GM12878 (cell line): ENCODE measurements at regions not wholly inside any gene's neighbourhood (a gene's known extent, or its start where the extent isn't known, plus 50 kb on each side); places are given as distances from the start of the nearest gene placed in this dataset.

Experiments
- ATAC-seq: fragments of 200-7000 bp; cut with Tn5 transposase; 3 replicates; pipeline ENCODE4 v1.9.1; 2020; ENCODE audit warnings: mild to moderate bottlenecking, moderate library complexity
- BruUV-seq: library from RNA; stranded (reverse); fragments of 400-500 nt; replicated peaks from 2 replicates; lab custom pipeline; 2021; lab: Mats Ljungman, UMichigan
- CTCF ChIA-PET: fragments of 300-600 bp; sonication (Branson Sonifier 250); formaldehyde crosslinking; extraction: SDS; loops from one replicate; lab custom pipeline; 2021; ENCODE audit warnings: inconsistent platforms; lab: Yijun Ruan, JAX
- POLR2A ChIA-PET: fragments of 350-600 bp; formaldehyde crosslinking; extraction: SDS; loops from one replicate; lab custom pipeline; 2021; ENCODE audit warnings: inconsistent platforms; lab: Charles Lee
- RAD21 ChIA-PET: fragments of 300-600 bp; sonication (Branson Sonifier 250); formaldehyde crosslinking; loops from one replicate; lab custom pipeline; 2023; ENCODE audit warnings: antibody characterized with exemption; ENCODE audit not compliant: unreplicated experiment; lab: Charles Lee
- SMC1A ChIA-PET: fragments of 300-600 bp; sonication (Branson Sonifier 250); formaldehyde crosslinking; loops from one replicate; lab custom pipeline; 2023; ENCODE audit not compliant: unreplicated experiment, uncharacterized antibody; lab: Charles Lee
- DNase-seq: peaks from one replicate; pipeline ENCODE4 v3.0.0-alpha.2; 2011; ENCODE audit warnings: low read depth, low spot score
- FAIRE-seq: peaks from 3 replicates; lab custom pipeline; 2011; peaks lifted over from hg19 to GRCh38; lab: Jason Lieb, UNC
- H2AFZ ChIP-seq: 2 replicates; pipeline ENCODE4 v1.6.0; 2011; ENCODE audit warnings: low read depth, low read length, control low read depth; ENCODE audit not compliant: control insufficient read depth
- H3K27ac ChIP-seq: 2 replicates; pipeline ENCODE4 v1.5.1; 2011; ENCODE audit warnings: control low read depth; ENCODE audit not compliant: control insufficient read depth, insufficient read depth
- H3K27me3 ChIP-seq, 2 experiments: replicated peaks in 1 of 2; 2 replicates each; pipeline versions ENCODE4 v1.6.0 to v1.6.1; 2011; ENCODE audit warnings: low read length in 1 of 2; ENCODE audit not compliant: control insufficient read depth in 2 of 2, insufficient read depth in 2 of 2
- H3K36me3 ChIP-seq, 2 experiments: 2 replicates each; pipeline ENCODE4 v1.5.1; 2011; ENCODE audit warnings: low read length in 1 of 2; ENCODE audit not compliant: control insufficient read depth in 2 of 2, insufficient read depth in 2 of 2
- H3K4me1 ChIP-seq: 2 replicates; pipeline ENCODE4 v1.6.1; 2011; ENCODE audit warnings: mild to moderate bottlenecking, low read length, moderate library complexity, mixed read lengths; ENCODE audit not compliant: control insufficient read depth, insufficient read depth
- H3K4me2 ChIP-seq: 2 replicates; pipeline ENCODE4 v1.6.0; 2011; ENCODE audit warnings: control low read depth; ENCODE audit not compliant: control insufficient read depth, insufficient read depth
- H3K4me3 ChIP-seq: fragments of 200-600 bp; sonication (generic); 2 replicates; pipeline ENCODE4 v1.5.1; 2016
- H3K79me2 ChIP-seq: 2 replicates; pipeline ENCODE4 v1.6.0; 2011; ENCODE audit warnings: low read length; ENCODE audit not compliant: control insufficient read depth, insufficient read depth
- H3K9ac ChIP-seq: 2 replicates; pipeline ENCODE4 v1.8.0; 2011; ENCODE audit warnings: low read length, control low read depth, mixed read lengths; ENCODE audit not compliant: control insufficient read depth, insufficient read depth
- H3K9me3 ChIP-seq: replicated peaks from 3 replicates; pipeline ENCODE4 v1.5.1; 2011; ENCODE audit warnings: mild to moderate bottlenecking, low read length; ENCODE audit not compliant: control insufficient read depth, insufficient read depth
- H4K20me1 ChIP-seq: 2 replicates; pipeline ENCODE4 v1.6.0; 2011; ENCODE audit not compliant: control insufficient read depth, insufficient read depth
- GATAD2B ChIP-seq: fragments of 450-650 bp; conservative IDR thresholded peaks from 2 replicates; pipeline ENCODE4 v1.6.1; 2017; ENCODE audit warnings: low read depth, mild to moderate bottlenecking, moderate library complexity
- SUPT20H ChIP-seq: IDR thresholded peaks from 2 replicates; pipeline ENCODE4 v1.6.1; 2011; ENCODE audit warnings: low read depth, mild to moderate bottlenecking, low read length, moderate library complexity, borderline replicate concordance; ENCODE audit not compliant: control insufficient read depth
- TAF1 ChIP-seq: IDR thresholded peaks from 2 replicates; pipeline ENCODE4 v1.6.1; 2011; ENCODE audit warnings: mild to moderate bottlenecking, low read depth, low read length, borderline replicate concordance
- USF1 ChIP-seq: IDR thresholded peaks from 2 replicates; pipeline ENCODE4 v1.6.1; 2011; ENCODE audit warnings: borderline replicate concordance, low read depth, mild to moderate bottlenecking, moderate library complexity, mixed read lengths, low read length; ENCODE audit not compliant: insufficient read depth; ENCODE audit errors: extremely low read length
- ZBTB33 ChIP-seq: fragments of 450-650 bp; IDR thresholded peaks from 2 replicates; pipeline ENCODE4 v1.6.1; 2017; ENCODE audit warnings: mild to moderate bottlenecking
- ZSCAN29 ChIP-seq: fragments of 450-650 bp; IDR thresholded peaks from 2 replicates; pipeline ENCODE4 v1.6.1; 2017; ENCODE audit warnings: mild to moderate bottlenecking, moderate library complexity
- WGBS: methylation state at CpG from one replicate; pipeline ENCODE4 v1.1.6; 2016; ENCODE audit warnings: low lambda C conversion rate; ENCODE audit not compliant: insufficient replicate concordance, insufficient coverage; ENCODE audit errors: missing lambda C conversion rate; 5-methylcytosine and 5-hydroxymethylcytosine counted together
- in situ Hi-C: fragments of 300-500 bp; cut with MboI; formaldehyde crosslinking; loops from 9 replicates; pipeline ENCODE4 v1.14.3; 2018; ENCODE audit warnings: mixed read lengths
- intact Hi-C: fragments of 100-400 bp; cut with micrococcal nuclease; formaldehyde crosslinking; loops from one replicate; pipeline ENCODE4 v1.14.2; 2022; ENCODE audit not compliant: unreplicated experiment
- TF ChIP-seq, protein P1 (sequence below): fragments of 450-650 bp; IDR thresholded peaks from 2 replicates; pipeline ENCODE4 v1.6.1; 2017; ENCODE audit warnings: mild to moderate bottlenecking, moderate library complexity
- TF ChIP-seq, protein P2 (sequence below): IDR thresholded peaks from 2 replicates; pipeline ENCODE4 v1.6.1; 2012; ENCODE audit warnings: improper control_type of control experiment, low read depth, low read length; ENCODE audit not compliant: insufficient replicate concordance
- TF ChIP-seq, protein P3 (sequence below), 3 experiments: IDR thresholded peaks in 2 of 3; conservative IDR thresholded peaks in 1 of 3; 2 replicates each; pipeline ENCODE4 v1.5.1; 2011; ENCODE audit warnings: low read depth in 3 of 3, low read length in 3 of 3, mild to moderate bottlenecking in 3 of 3, control low read depth in 2 of 3, moderate library complexity in 2 of 3, inconsistent platforms in 1 of 3, mixed read lengths in 1 of 3; ENCODE audit not compliant: control insufficient read depth in 2 of 3, insufficient read depth in 1 of 3; ENCODE audit errors: extremely low read depth in 1 of 3

GRCh38 chr14:62592877-62593276, 452.4 kb downstream of the KCNH5 start:
- in situ Hi-C loops: no loop called here
- ChIA-PET RAD21 (no interaction called here), SMC1A (no interaction called here), CTCF (no interaction called here), POLR2A (no interaction called here)
- no peak overlapping the region for H3K4me2 ChIP-seq
- intact Hi-C loops: no loop called here
- H3K27me3 ChIP-seq: no peaks in the 10 kb centered on the region
- H3K4me3 ChIP-seq: no peak overlapping the region
- BruUV-seq: no TSS peak
- no peak for ATAC-seq
- no peaks in the 10 kb centered on the region for H3K79me2 ChIP-seq
- no peak for FAIRE-seq
- 80% methylated on average over 1 of the region's 1 CpG for WGBS
- H3K9me3 ChIP-seq: no peaks in the 10 kb centered on the region
- no peak for DNase-seq
- H4K20me1 ChIP-seq: no peaks in the 10 kb centered on the region
- no peaks in the 10 kb centered on the region for H3K4me1 ChIP-seq
- no peaks in the 10 kb centered on the region for H3K36me3 ChIP-seq
- no peak overlapping the region for H3K27ac ChIP-seq
- no peak overlapping the region for H2AFZ ChIP-seq
- no peak overlapping the region for H3K9ac ChIP-seq
- TF ChIP-seq ZSCAN29: no peak
- no peak for TF ChIP-seq SUPT20H
- TF ChIP-seq, protein P1, sequence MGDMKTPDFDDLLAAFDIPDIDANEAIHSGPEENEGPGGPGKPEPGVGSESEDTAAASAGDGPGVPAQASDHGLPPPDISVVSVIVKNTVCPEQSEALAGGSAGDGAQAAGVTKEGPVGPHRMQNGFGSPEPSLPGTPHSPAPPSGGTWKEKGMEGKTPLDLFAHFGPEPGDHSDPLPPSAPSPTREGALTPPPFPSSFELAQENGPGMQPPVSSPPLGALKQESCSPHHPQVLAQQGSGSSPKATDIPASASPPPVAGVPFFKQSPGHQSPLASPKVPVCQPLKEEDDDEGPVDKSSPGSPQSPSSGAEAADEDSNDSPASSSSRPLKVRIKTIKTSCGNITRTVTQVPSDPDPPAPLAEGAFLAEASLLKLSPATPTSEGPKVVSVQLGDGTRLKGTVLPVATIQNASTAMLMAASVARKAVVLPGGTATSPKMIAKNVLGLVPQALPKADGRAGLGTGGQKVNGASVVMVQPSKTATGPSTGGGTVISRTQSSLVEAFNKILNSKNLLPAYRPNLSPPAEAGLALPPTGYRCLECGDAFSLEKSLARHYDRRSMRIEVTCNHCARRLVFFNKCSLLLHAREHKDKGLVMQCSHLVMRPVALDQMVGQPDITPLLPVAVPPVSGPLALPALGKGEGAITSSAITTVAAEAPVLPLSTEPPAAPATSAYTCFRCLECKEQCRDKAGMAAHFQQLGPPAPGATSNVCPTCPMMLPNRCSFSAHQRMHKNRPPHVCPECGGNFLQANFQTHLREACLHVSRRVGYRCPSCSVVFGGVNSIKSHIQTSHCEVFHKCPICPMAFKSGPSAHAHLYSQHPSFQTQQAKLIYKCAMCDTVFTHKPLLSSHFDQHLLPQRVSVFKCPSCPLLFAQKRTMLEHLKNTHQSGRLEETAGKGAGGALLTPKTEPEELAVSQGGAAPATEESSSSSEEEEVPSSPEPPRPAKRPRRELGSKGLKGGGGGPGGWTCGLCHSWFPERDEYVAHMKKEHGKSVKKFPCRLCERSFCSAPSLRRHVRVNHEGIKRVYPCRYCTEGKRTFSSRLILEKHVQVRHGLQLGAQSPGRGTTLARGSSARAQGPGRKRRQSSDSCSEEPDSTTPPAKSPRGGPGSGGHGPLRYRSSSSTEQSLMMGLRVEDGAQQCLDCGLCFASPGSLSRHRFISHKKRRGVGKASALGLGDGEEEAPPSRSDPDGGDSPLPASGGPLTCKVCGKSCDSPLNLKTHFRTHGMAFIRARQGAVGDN: no peak
- no peak for TF ChIP-seq ZBTB33
- TF ChIP-seq USF1: no peak
- TF ChIP-seq, protein P2, sequence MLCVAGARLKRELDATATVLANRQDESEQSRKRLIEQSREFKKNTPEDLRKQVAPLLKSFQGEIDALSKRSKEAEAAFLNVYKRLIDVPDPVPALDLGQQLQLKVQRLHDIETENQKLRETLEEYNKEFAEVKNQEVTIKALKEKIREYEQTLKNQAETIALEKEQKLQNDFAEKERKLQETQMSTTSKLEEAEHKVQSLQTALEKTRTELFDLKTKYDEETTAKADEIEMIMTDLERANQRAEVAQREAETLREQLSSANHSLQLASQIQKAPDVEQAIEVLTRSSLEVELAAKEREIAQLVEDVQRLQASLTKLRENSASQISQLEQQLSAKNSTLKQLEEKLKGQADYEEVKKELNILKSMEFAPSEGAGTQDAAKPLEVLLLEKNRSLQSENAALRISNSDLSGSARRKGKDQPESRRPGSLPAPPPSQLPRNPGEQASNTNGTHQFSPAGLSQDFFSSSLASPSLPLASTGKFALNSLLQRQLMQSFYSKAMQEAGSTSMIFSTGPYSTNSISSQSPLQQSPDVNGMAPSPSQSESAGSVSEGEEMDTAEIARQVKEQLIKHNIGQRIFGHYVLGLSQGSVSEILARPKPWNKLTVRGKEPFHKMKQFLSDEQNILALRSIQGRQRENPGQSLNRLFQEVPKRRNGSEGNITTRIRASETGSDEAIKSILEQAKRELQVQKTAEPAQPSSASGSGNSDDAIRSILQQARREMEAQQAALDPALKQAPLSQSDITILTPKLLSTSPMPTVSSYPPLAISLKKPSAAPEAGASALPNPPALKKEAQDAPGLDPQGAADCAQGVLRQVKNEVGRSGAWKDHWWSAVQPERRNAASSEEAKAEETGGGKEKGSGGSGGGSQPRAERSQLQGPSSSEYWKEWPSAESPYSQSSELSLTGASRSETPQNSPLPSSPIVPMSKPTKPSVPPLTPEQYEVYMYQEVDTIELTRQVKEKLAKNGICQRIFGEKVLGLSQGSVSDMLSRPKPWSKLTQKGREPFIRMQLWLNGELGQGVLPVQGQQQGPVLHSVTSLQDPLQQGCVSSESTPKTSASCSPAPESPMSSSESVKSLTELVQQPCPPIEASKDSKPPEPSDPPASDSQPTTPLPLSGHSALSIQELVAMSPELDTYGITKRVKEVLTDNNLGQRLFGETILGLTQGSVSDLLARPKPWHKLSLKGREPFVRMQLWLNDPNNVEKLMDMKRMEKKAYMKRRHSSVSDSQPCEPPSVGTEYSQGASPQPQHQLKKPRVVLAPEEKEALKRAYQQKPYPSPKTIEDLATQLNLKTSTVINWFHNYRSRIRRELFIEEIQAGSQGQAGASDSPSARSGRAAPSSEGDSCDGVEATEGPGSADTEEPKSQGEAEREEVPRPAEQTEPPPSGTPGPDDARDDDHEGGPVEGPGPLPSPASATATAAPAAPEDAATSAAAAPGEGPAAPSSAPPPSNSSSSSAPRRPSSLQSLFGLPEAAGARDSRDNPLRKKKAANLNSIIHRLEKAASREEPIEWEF: no peak
- TF ChIP-seq, protein P3, sequence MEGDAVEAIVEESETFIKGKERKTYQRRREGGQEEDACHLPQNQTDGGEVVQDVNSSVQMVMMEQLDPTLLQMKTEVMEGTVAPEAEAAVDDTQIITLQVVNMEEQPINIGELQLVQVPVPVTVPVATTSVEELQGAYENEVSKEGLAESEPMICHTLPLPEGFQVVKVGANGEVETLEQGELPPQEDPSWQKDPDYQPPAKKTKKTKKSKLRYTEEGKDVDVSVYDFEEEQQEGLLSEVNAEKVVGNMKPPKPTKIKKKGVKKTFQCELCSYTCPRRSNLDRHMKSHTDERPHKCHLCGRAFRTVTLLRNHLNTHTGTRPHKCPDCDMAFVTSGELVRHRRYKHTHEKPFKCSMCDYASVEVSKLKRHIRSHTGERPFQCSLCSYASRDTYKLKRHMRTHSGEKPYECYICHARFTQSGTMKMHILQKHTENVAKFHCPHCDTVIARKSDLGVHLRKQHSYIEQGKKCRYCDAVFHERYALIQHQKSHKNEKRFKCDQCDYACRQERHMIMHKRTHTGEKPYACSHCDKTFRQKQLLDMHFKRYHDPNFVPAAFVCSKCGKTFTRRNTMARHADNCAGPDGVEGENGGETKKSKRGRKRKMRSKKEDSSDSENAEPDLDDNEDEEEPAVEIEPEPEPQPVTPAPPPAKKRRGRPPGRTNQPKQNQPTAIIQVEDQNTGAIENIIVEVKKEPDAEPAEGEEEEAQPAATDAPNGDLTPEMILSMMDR (IDR thresholded peaks at IDR 0.05 in 2 of 3, conservative IDR thresholded peaks at IDR 0.05 in 1 of 3; ENCODE audit: control insufficient read depth in 2 of 3, extremely low read depth in 1 of 3, insufficient read depth in 1 of 3, low read depth in 3 of 3, low read length in 3 of 3): no peak
- no peak for TF ChIP-seq TAF1
- TF ChIP-seq GATAD2B: no peak
